ENCODE measurements at regions not wholly inside any gene's neighbourhood (a gene's known extent, or its start where the extent isn't known, plus 50 kb on each side); places are given as distances from the start of the nearest gene placed in this dataset.

- TF ChIP-seq POLR2AphosphoS5 (IDR thresholded peaks at IDR 0.05) (no peak), CTCF (IDR thresholded peaks at IDR 0.05) (no peak)
These were observed 149.7 kb downstream of the FGF18 start for GRCh38 chr5:171569065-171569712.

All from suprapubic skin (tissue), 3 donors.